HEK293 (cell line): ENCODE measurements at regions not wholly inside any gene's neighbourhood (a gene's known extent, or its start where the extent isn't known, plus 50 kb on each side); places are given as distances from the start of the nearest gene placed in this dataset.

Experiments
- CTCF ChIA-PET: fragments of 350-600 bp; formaldehyde crosslinking; extraction: SDS; loops from one replicate; lab custom pipeline; 2021; ENCODE audit warnings: antibody characterized with exemption; lab: Yijun Ruan, JAX
- POLR2A ChIA-PET: fragments of 300-600 bp; formaldehyde crosslinking; extraction: SDS; loops from one replicate; lab custom pipeline; 2020; ENCODE audit warnings: antibody characterized with exemption, inconsistent platforms; lab: Yijun Ruan, JAX
- H3K27ac ChIP-seq: fragments of 200-500 bp; sonication (Bioruptor generic); 2 replicates; pipeline ENCODE4 v1.5.1; 2014; ENCODE audit warnings: low read depth, low read length, control low read depth, inconsistent platforms; ENCODE audit errors: extremely low read depth
- H3K36me3 ChIP-seq, 2 experiments: fragments of 200-500 bp in 1 of 2; sonication (Bioruptor generic) in 1 of 2; 1 replicate in 1 of 2; 2 replicates in 1 of 2; pipeline ENCODE4 v1.5.1; 2014 to 2017; ENCODE audit warnings: inconsistent platforms in 2 of 2, low read length in 2 of 2; ENCODE audit not compliant: control insufficient read depth in 2 of 2, insufficient read depth in 1 of 2
- H3K4me1 ChIP-seq: fragments of 200-500 bp; sonication (Bioruptor generic); 2 replicates; pipeline ENCODE4 v1.5.1; 2014; ENCODE audit warnings: mild to moderate bottlenecking, low read length, inconsistent platforms; ENCODE audit not compliant: control insufficient read depth, insufficient read depth
- H3K4me3 ChIP-seq: 2 replicates; pipeline ENCODE4 v1.5.1; 2011; ENCODE audit warnings: low read depth, mild to moderate bottlenecking, control low read depth, low read length, moderate library complexity
- H3K9me3 ChIP-seq: fragments of 200-500 bp; sonication (Bioruptor generic); 2 replicates; pipeline ENCODE4 v1.5.1; 2014; ENCODE audit warnings: low read depth, low read length, inconsistent platforms; ENCODE audit not compliant: control insufficient read depth, insufficient read depth
- HOXD13 ChIP-seq: sonication (generic); formaldehyde crosslinking; IDR thresholded peaks from 2 replicates; pipeline ENCODE4 v1.8.0; 2022; ENCODE audit warnings: missing genetic modification reagents, borderline replicate concordance
- KLF1 ChIP-seq: fragments of 450-650 bp; formaldehyde crosslinking; IDR thresholded peaks from 2 replicates; pipeline ENCODE4 v1.5.1; 2016; ENCODE audit warnings: missing biosample characterization, missing genetic modification characterization
- KLF8 ChIP-seq: fragments of 450-650 bp; formaldehyde crosslinking; IDR thresholded peaks from 2 replicates; pipeline ENCODE4 v1.5.1; 2016; ENCODE audit warnings: missing biosample characterization, missing genetic modification characterization
- ZBTB26 ChIP-seq: fragments of 450-650 bp; formaldehyde crosslinking; optimal IDR thresholded peaks from 2 replicates; pipeline ENCODE3; 2016; ENCODE audit warnings: missing biosample characterization, mild to moderate bottlenecking, missing genetic modification characterization
- ZNF112 ChIP-seq: fragments of 450-650 bp; formaldehyde crosslinking; IDR thresholded peaks from 2 replicates; pipeline ENCODE4 v1.5.0; 2017; ENCODE audit warnings: missing biosample characterization, missing genetic modification characterization
- ZNF148 ChIP-seq: fragments of 450-650 bp; formaldehyde crosslinking; IDR thresholded peaks from 2 replicates; pipeline ENCODE4 v1.5.0; 2017; ENCODE audit warnings: missing biosample characterization, missing genetic modification characterization, borderline replicate concordance
- ZNF16 ChIP-seq: fragments of 450-650 bp; formaldehyde crosslinking; IDR thresholded peaks from 2 replicates; pipeline ENCODE4 v1.5.1; 2016; ENCODE audit warnings: low read depth, missing biosample characterization, missing genetic modification characterization
- ZNF174 ChIP-seq: fragments of 450-650 bp; formaldehyde crosslinking; IDR thresholded peaks from 2 replicates; pipeline ENCODE4 v1.5.0; 2017; ENCODE audit warnings: missing biosample characterization, mild to moderate bottlenecking, missing genetic modification characterization
- ZNF175 ChIP-seq: fragments of 450-650 bp; formaldehyde crosslinking; IDR thresholded peaks from 2 replicates; pipeline ENCODE4 v1.5.1; 2016; ENCODE audit warnings: missing biosample characterization, missing genetic modification characterization
- ZNF2 ChIP-seq: fragments of 450-650 bp; formaldehyde crosslinking; IDR thresholded peaks from 2 replicates; pipeline ENCODE4 v1.5.1; 2016; ENCODE audit warnings: missing biosample characterization, missing genetic modification characterization
- ZNF211 ChIP-seq: fragments of 450-650 bp; formaldehyde crosslinking; IDR thresholded peaks from 2 replicates; pipeline ENCODE4 v1.5.1; 2016; ENCODE audit warnings: low read depth, missing biosample characterization, missing genetic modification characterization
- ZNF521 ChIP-seq: fragments of 450-650 bp; formaldehyde crosslinking; IDR thresholded peaks from 2 replicates; pipeline ENCODE4 v1.5.1; 2017; ENCODE audit warnings: missing biosample characterization, mild to moderate bottlenecking, missing genetic modification characterization
- ZNF549 ChIP-seq: fragments of 450-650 bp; IDR thresholded peaks from 2 replicates; pipeline ENCODE4 v1.5.1; 2018; ENCODE audit warnings: missing biosample characterization, missing genetic modification characterization, mild to moderate bottlenecking, inconsistent platforms, moderate library complexity
- ZNF629 ChIP-seq: fragments of 450-650 bp; formaldehyde crosslinking; IDR thresholded peaks from 2 replicates; pipeline ENCODE4 v1.5.1; 2017; ENCODE audit warnings: missing biosample characterization, missing genetic modification characterization
- ZNF785 ChIP-seq: fragments of 450-650 bp; formaldehyde crosslinking; IDR thresholded peaks from 2 replicates; pipeline ENCODE4 v1.5.1; 2016; ENCODE audit warnings: missing biosample characterization, missing genetic modification characterization
- ZNF830 ChIP-seq: fragments of 450-650 bp; IDR thresholded peaks from 2 replicates; pipeline ENCODE4 v1.5.0; 2018; ENCODE audit warnings: missing biosample characterization, missing genetic modification characterization, low read depth, mild to moderate bottlenecking, moderate library complexity
- TF ChIP-seq, protein P1 (sequence below): fragments of 450-650 bp; formaldehyde crosslinking; IDR thresholded peaks from 2 replicates; pipeline ENCODE4 v1.5.1; 2016; ENCODE audit warnings: missing biosample characterization, missing genetic modification characterization, low read depth
- TF ChIP-seq, protein P2 (sequence below): fragments of 450-650 bp; formaldehyde crosslinking; IDR thresholded peaks from 2 replicates; pipeline ENCODE4 v1.5.1; 2016; ENCODE audit warnings: missing biosample characterization, missing genetic modification characterization
- TF ChIP-seq, protein P3 (sequence below): fragments of 450-650 bp; IDR thresholded peaks from 2 replicates; pipeline ENCODE4 v1.5.1; 2018; ENCODE audit warnings: missing biosample characterization, mild to moderate bottlenecking, missing genetic modification characterization
- TF ChIP-seq, protein P4 (sequence below): fragments of 450-650 bp; formaldehyde crosslinking; IDR thresholded peaks from 2 replicates; pipeline ENCODE4 v1.5.1; 2016; ENCODE audit warnings: missing biosample characterization, missing genetic modification characterization

- TF ChIP-seq, protein P1, sequence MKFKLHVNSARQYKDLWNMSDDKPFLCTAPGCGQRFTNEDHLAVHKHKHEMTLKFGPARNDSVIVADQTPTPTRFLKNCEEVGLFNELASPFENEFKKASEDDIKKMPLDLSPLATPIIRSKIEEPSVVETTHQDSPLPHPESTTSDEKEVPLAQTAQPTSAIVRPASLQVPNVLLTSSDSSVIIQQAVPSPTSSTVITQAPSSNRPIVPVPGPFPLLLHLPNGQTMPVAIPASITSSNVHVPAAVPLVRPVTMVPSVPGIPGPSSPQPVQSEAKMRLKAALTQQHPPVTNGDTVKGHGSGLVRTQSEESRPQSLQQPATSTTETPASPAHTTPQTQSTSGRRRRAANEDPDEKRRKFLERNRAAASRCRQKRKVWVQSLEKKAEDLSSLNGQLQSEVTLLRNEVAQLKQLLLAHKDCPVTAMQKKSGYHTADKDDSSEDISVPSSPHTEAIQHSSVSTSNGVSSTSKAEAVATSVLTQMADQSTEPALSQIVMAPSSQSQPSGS = no peak
Observed at GRCh38 chr2:125516496-125517109, 1139.4 kb upstream of the GYPC start (continued).

- Histone ChIP-seq H3K27ac (no peak overlapping the region), H3K9me3 (no peaks in the 10 kb centered on the region), H3K4me3 (no peak overlapping the region), H3K4me1 (no peaks in the 10 kb centered on the region), H3K36me3 (no peaks in the 10 kb centered on the region)
- TF ChIP-seq ZNF549 (tag by site-specific recombination) (no peak), ZNF211 (tag by site-specific recombination) (no peak), ZNF175 (no peak), ZNF16 (tag by site-specific recombination) (no peak), ZBTB26 (tag by site-specific recombination) (no peak), KLF8 (tag by site-specific recombination) (no peak), ZNF830 (tag by site-specific recombination) (no peak), HOXD13 (CRISPR knock-in tag) (no peak), ZNF629 (tag by site-specific recombination) (no peak)
- TF ChIP-seq, protein P2, sequence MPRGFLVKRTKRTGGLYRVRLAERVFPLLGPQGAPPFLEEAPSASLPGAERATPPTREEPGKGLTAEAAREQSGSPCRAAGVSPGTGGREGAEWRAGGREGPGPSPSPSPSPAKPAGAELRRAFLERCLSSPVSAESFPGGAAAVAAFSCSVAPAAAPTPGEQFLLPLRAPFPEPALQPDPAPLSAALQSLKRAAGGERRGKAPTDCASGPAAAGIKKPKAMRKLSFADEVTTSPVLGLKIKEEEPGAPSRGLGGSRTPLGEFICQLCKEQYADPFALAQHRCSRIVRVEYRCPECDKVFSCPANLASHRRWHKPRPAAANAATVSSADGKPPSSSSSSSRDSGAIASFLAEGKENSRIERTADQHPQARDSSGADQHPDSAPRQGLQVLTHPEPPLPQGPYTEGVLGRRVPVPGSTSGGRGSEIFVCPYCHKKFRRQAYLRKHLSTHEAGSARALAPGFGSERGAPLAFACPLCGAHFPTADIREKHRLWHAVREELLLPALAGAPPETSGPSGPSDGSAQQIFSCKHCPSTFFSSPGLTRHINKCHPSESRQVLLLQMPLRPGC (tag by site-specific recombination) = no peak
- TF ChIP-seq, protein P3, sequence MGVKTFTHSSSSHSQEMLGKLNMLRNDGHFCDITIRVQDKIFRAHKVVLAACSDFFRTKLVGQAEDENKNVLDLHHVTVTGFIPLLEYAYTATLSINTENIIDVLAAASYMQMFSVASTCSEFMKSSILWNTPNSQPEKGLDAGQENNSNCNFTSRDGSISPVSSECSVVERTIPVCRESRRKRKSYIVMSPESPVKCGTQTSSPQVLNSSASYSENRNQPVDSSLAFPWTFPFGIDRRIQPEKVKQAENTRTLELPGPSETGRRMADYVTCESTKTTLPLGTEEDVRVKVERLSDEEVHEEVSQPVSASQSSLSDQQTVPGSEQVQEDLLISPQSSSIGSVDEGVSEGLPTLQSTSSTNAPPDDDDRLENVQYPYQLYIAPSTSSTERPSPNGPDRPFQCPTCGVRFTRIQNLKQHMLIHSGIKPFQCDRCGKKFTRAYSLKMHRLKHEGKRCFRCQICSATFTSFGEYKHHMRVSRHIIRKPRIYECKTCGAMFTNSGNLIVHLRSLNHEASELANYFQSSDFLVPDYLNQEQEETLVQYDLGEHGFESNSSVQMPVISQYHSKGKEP (tag by site-specific recombination) = no peak
- ChIA-PET POLR2A (no interaction called here), CTCF (interaction anchor here (1.5 kb wide), 1 partner anchor 9 kb away, joined by 5 read pairs; no protein-coding TSS in a partner anchor)
Observed at GRCh38 chr2:125526093-125526492, 1129.9 kb upstream of the GYPC start.

GRCh38 chr2:125535089-125535488 lies 1120.9 kb upstream of the GYPC start:
- POLR2A ChIA-PET = no interaction called here

More at GRCh38 chr2:125535089-125535488, 1120.9 kb upstream of the GYPC start:
- Histone ChIP-seq H3K4me1 (no peaks in the 10 kb centered on the region), H3K4me3 (no peak overlapping the region), H3K9me3 (no peaks in the 10 kb centered on the region), H3K36me3 (no peaks in the 10 kb centered on the region), H3K27ac (no peak overlapping the region)
- CTCF ChIA-PET = no interaction called here
- TF ChIP-seq ZNF148 (tag by site-specific recombination) = no peak
- TF ChIP-seq ZNF112 (tag by site-specific recombination) = no peak
- TF ChIP-seq ZNF174 (tag by site-specific recombination) = no peak
- no peak for TF ChIP-seq ZNF521 (tag by site-specific recombination)
- no peak for TF ChIP-seq ZNF785 (tag by site-specific recombination)
- TF ChIP-seq, protein P4, sequence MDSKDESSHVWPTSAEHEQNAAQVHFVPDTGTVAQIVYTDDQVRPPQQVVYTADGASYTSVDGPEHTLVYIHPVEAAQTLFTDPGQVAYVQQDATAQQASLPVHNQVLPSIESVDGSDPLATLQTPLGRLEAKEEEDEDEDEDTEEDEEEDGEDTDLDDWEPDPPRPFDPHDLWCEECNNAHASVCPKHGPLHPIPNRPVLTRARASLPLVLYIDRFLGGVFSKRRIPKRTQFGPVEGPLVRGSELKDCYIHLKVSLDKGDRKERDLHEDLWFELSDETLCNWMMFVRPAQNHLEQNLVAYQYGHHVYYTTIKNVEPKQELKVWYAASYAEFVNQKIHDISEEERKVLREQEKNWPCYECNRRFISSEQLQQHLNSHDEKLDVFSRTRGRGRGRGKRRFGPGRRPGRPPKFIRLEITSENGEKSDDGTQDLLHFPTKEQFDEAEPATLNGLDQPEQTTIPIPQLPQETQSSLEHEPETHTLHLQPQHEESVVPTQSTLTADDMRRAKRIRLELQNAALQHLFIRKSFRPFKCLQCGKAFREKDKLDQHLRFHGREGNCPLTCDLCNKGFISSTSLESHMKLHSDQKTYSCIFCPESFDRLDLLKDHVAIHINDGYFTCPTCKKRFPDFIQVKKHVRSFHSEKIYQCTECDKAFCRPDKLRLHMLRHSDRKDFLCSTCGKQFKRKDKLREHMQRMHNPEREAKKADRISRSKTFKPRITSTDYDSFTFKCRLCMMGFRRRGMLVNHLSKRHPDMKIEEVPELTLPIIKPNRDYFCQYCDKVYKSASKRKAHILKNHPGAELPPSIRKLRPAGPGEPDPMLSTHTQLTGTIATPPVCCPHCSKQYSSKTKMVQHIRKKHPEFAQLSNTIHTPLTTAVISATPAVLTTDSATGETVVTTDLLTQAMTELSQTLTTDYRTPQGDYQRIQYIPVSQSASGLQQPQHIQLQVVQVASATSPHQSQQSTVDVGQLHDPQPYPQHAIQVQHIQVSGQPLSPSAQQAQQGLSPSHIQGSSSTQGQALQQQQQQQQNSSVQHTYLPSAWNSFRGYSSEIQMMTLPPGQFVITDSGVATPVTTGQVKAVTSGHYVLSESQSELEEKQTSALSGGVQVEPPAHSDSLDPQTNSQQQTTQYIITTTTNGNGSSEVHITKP (tag by site-specific recombination) = no peak
- TF ChIP-seq KLF1 (tag by site-specific recombination) = no peak
- no peak for TF ChIP-seq ZNF2 (tag by site-specific recombination)
